GM21576 (cell line): ENCODE measurements at regions not wholly inside any gene's neighbourhood (a gene's known extent, or its start where the extent isn't known, plus 50 kb on each side); places are given as distances from the start of the nearest gene placed in this dataset.

ENCODE experiments used
- ATAC-seq: cut with Tn5 transposase; IDR thresholded peaks from one replicate; pipeline ENCODE4 v1.9.1; 2021; ENCODE audit warnings: mild to moderate bottlenecking, moderate library complexity; ENCODE audit not compliant: unreplicated experiment

- ATAC-seq: no peak
Observed at GRCh38 chr6:140576004-140576555, 1201.6 kb upstream of the CITED2 start.

GRCh38 chr6:140572867-140573266 is 1198.4 kb upstream of the CITED2 start:
- ATAC-seq: no peak

GRCh38 chr6:140572129-140572528 is 1197.7 kb upstream of the CITED2 start:
- no peak for ATAC-seq

- ATAC-seq: no peak
Observed at GRCh38 chr6:140571145-140571544, 1196.7 kb upstream of the CITED2 start.

- no peak for ATAC-seq
Observed at GRCh38 chr6:140567466-140567865, 1193.0 kb upstream of the CITED2 start.

GRCh38 chr6:140566781-140567277 is 1192.4 kb upstream of the CITED2 start:
- no peak for ATAC-seq

GRCh38 chr6:140563728-140564127 is 1189.3 kb upstream of the CITED2 start:
- ATAC-seq: no peak

- ATAC-seq: no peak
Observed at GRCh38 chr6:140561701-140562100, 1187.3 kb upstream of the CITED2 start.

- ATAC-seq: no peak
Observed at GRCh38 chr6:140560671-140561070, 1186.2 kb upstream of the CITED2 start.

- ATAC-seq: no peak
Observed at GRCh38 chr6:140559458-140559857, 1185.0 kb upstream of the CITED2 start.

- no peak for ATAC-seq
Observed at GRCh38 chr6:140554421-140554820, 1180.0 kb upstream of the CITED2 start.

- no peak for ATAC-seq
Observed at GRCh38 chr6:140548366-140548765, 1173.9 kb upstream of the CITED2 start.

- no peak for ATAC-seq
Observed at GRCh38 chr6:140546640-140547039, 1172.2 kb upstream of the CITED2 start.

GRCh38 chr6:140544431-140544830 is 1170.0 kb upstream of the CITED2 start:
- no peak for ATAC-seq

- ATAC-seq: no peak
Observed at GRCh38 chr6:140542863-140543262, 1168.4 kb upstream of the CITED2 start.

- ATAC-seq: no peak
Observed at GRCh38 chr6:140541288-140541687, 1166.8 kb upstream of the CITED2 start.

- ATAC-seq: no peak
Observed at GRCh38 chr6:140540743-140541142, 1166.3 kb upstream of the CITED2 start.

- ATAC-seq: no peak
Observed at GRCh38 chr6:140538926-140539325, 1164.5 kb upstream of the CITED2 start.

GRCh38 chr6:140537834-140538705 is 1163.6 kb upstream of the CITED2 start:
- no peak for ATAC-seq

GRCh38 chr6:140537211-140537610 is 1162.8 kb upstream of the CITED2 start:
- ATAC-seq: no peak

GRCh38 chr6:140535511-140535910 is 1161.1 kb upstream of the CITED2 start:
- no peak for ATAC-seq

- ATAC-seq: no peak
Observed at GRCh38 chr6:140533526-140533925, 1159.1 kb upstream of the CITED2 start.
